Myocyte (in vitro differentiated cells): ENCODE measurements at regions not wholly inside any gene's neighbourhood (a gene's known extent, or its start where the extent isn't known, plus 50 kb on each side); places are given as distances from the start of the nearest gene placed in this dataset.
"Not testable (repeated sequence)": the region's sequence is repeated elsewhere in the genome, so short reads cannot be mapped to it uniquely, and the experiment has no call there.

Source experiments
- DNase-seq: peaks from one replicate; pipeline ENCODE4 v3.0.0-alpha.2; 2012; ENCODE audit warnings: low read depth

GRCh38 chr4:165819126-165819525 is 53.9 kb upstream of the TLL1 start:
- not testable (repeated sequence) for DNase-seq
